ENCODE measurements at regions not wholly inside any gene's neighbourhood (a gene's known extent, or its start where the extent isn't known, plus 50 kb on each side); places are given as distances from the start of the nearest gene placed in this dataset.

DNA sequence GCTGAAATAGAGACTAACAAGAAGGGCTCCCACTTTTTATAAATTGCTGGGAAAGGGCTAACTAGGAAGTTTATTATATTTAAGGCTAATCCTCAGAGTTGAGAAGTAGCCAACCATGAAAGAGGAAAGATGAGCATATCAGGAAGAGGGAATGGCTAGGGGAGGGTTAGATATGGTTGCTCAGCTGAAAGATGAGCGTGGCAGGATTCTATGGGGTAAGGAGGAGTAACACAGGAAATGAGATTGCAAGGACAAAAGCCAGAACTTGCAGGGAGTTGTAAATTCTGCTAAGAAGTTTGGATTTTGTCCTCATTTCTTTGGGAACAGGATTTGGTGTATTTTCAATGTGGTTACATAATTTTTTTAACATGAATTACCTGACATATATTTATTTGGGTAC, 127.4 kb upstream of the ATP2B1 start:
- no TSS peak for BruUV-seq (replicated peaks)
- Mint-ChIP-seq H3K36me3 (ENCODE audit: insufficient read depth, unreplicated experiment) (no peaks in the 10 kb centered on the region), H3K9me3 (ENCODE audit: low read depth, unreplicated experiment) (no peaks in the 10 kb centered on the region), H3K27me3 (ENCODE audit: unreplicated experiment) (no peaks in the 10 kb centered on the region), H3K4me3 (ENCODE audit: low read depth, unreplicated experiment) (no peak overlapping the region), H3K27ac (ENCODE audit: unreplicated experiment) (no peak overlapping the region), H3K4me1 (ENCODE audit: low read depth, unreplicated experiment) (no peaks in the 10 kb centered on the region)
- TF ChIP-seq, protein P1, sequence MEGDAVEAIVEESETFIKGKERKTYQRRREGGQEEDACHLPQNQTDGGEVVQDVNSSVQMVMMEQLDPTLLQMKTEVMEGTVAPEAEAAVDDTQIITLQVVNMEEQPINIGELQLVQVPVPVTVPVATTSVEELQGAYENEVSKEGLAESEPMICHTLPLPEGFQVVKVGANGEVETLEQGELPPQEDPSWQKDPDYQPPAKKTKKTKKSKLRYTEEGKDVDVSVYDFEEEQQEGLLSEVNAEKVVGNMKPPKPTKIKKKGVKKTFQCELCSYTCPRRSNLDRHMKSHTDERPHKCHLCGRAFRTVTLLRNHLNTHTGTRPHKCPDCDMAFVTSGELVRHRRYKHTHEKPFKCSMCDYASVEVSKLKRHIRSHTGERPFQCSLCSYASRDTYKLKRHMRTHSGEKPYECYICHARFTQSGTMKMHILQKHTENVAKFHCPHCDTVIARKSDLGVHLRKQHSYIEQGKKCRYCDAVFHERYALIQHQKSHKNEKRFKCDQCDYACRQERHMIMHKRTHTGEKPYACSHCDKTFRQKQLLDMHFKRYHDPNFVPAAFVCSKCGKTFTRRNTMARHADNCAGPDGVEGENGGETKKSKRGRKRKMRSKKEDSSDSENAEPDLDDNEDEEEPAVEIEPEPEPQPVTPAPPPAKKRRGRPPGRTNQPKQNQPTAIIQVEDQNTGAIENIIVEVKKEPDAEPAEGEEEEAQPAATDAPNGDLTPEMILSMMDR (IDR thresholded peaks at IDR 0.05; ENCODE audit: unreplicated experiment) = no peak
- DNase-seq = no peak
- intact Hi-C loops (cut with micrococcal nuclease; ENCODE audit: unreplicated experiment) = no loop called here
- CTCF ChIA-PET = no interaction called here

DNA sequence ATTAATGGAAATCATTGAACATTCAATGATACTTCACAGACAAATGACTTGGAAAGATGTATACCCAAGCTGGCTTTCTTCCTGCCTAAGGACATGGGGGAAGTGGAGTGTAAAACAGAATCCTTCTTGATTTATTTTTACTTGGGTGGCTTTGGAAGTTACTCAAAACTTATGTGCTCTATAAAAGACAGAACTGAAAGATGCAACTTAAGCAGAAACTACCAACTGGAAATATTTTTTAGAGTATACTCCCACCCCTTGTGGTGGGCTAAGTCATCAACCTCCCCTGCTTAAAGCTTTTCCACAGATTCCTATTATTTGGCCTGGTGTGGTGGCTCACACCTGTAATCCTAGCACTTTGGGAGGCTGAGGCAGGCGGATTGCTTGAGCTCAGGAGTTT, 126.0 kb upstream of the ATP2B1 start:
- CTCF ChIA-PET = interaction anchor here (0.7 to 1.2 kb wide), 2 partner anchors 9 to 797 kb away, joined by 3 read pairs; no protein-coding TSS in a partner anchor
- no TSS peak for BruUV-seq (replicated peaks)
- Mint-ChIP-seq H3K9me3 (ENCODE audit: low read depth, unreplicated experiment) (no peaks in the 10 kb centered on the region), H3K36me3 (ENCODE audit: insufficient read depth, unreplicated experiment) (no peaks in the 10 kb centered on the region), H3K4me1 (ENCODE audit: low read depth, unreplicated experiment) (no peaks in the 10 kb centered on the region), H3K4me3 (ENCODE audit: low read depth, unreplicated experiment) (no peak overlapping the region), H3K27ac (ENCODE audit: unreplicated experiment) (no peak overlapping the region), H3K27me3 (ENCODE audit: unreplicated experiment) (no peaks in the 10 kb centered on the region)
- DNase-seq = no peak
- intact Hi-C loops (cut with micrococcal nuclease; ENCODE audit: unreplicated experiment) = no loop called here
- TF ChIP-seq, protein P1 (IDR thresholded peaks at IDR 0.05; ENCODE audit: unreplicated experiment) = no peak

DNA sequence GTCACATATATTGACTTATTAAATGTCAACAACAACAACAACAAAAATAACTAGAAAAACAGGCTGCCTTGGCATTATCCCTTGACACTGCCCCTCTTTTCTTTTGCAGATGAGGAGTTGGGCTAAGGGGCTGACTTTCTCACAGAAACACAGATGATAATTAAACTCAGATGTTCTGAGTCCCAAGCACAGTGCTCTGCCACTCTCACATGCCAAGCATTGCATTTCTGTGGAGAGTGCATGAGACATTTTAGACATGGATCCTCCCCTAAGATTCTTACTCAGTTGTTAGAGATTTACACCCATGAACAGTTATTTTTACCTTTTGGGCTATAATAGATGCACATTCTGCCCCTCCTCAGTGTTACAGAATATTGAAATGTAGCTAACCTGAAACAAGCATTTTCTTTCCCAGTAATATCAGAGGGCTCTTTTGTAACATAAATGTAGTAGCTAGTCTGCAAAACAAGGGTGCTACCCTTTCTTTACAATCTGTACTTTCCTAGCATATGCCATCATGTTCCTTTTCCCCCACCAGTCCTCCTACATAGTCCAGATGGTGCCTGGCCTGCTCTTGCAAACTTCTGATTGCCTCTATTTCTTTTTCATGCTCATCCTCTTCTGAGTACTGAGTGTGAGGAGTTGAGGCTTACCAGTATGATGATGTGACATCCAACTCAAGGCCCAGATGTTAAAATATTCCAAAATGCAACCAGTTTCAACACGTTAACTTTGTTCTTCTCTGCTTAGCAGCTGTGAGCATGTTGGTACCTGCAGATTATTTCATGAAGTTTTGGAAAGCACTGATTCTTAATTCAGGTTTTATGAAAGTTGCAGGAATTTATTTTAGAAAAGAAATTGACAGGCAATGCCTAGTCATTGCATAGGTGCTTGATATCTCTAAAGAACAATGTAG, 125.0 kb upstream of the ATP2B1 start:
- BruUV-seq (replicated peaks) = no TSS peak

DNA sequence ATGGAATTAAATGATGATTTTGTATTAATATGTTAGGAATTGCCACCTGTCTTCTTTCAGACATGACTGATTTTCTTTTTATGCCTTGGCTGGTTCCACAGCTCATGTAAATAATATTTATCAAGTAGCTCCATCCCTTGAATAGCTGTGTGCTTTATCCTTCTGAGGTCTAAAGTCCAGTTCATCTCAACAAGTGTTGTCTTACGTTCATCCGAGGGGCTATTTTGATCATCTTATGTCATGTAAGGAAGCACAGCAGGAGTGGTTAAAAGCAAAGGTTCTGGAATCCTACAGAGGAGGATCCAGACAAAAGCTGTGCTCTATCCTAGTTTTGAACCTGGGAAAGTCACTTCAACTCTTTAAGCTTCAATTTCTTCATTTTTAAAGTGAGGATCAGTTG, 123.7 kb upstream of the ATP2B1 start:
- Mint-ChIP-seq H3K4me3 (ENCODE audit: low read depth, unreplicated experiment) (no peak overlapping the region), H3K9me3 (ENCODE audit: low read depth, unreplicated experiment) (no peaks in the 10 kb centered on the region), H3K27me3 (ENCODE audit: unreplicated experiment) (no peaks in the 10 kb centered on the region), H3K4me1 (ENCODE audit: low read depth, unreplicated experiment) (no peaks in the 10 kb centered on the region), H3K36me3 (ENCODE audit: insufficient read depth, unreplicated experiment) (no peaks in the 10 kb centered on the region), H3K27ac (ENCODE audit: unreplicated experiment) (no peak overlapping the region)
- no peak for DNase-seq
- intact Hi-C loops (cut with micrococcal nuclease; ENCODE audit: unreplicated experiment) = no loop called here
- BruUV-seq (replicated peaks) = no TSS peak
- CTCF ChIA-PET = no interaction called here
- TF ChIP-seq, protein P1 (IDR thresholded peaks at IDR 0.05; ENCODE audit: unreplicated experiment) = no peak

More for the DNA sequence above, 125.0 kb upstream of the ATP2B1 start:
- Mint-ChIP-seq H3K4me3 (ENCODE audit: low read depth, unreplicated experiment) (no peak overlapping the region), H3K27me3 (ENCODE audit: unreplicated experiment) (no peaks in the 10 kb centered on the region), H3K4me1 (ENCODE audit: low read depth, unreplicated experiment) (no peaks in the 10 kb centered on the region), H3K36me3 (ENCODE audit: insufficient read depth, unreplicated experiment) (no peaks in the 10 kb centered on the region), H3K27ac (ENCODE audit: unreplicated experiment) (no peak overlapping the region), H3K9me3 (ENCODE audit: low read depth, unreplicated experiment) (no peaks in the 10 kb centered on the region)
- CTCF ChIA-PET = interaction anchor here (1.2 kb wide), 1 partner anchor 10 kb away, joined by 3 read pairs; no protein-coding TSS in a partner anchor
- DNase-seq = no peak
- intact Hi-C loops (cut with micrococcal nuclease; ENCODE audit: unreplicated experiment) = no loop called here
- TF ChIP-seq, protein P1 (IDR thresholded peaks at IDR 0.05; ENCODE audit: unreplicated experiment) = no peak
